Glomerular endothelial cell (primary cell): ENCODE measurements at regions not wholly inside any gene's neighbourhood (a gene's known extent, or its start where the extent isn't known, plus 50 kb on each side); places are given as distances from the start of the nearest gene placed in this dataset.

Experiments
- DNase-seq: peaks from one replicate; pipeline ENCODE4 v3.0.0-alpha.2; 2011; ENCODE audit warnings: low read depth, low spot score; ENCODE audit errors: extremely low read depth

- no peak for DNase-seq
These were observed 50.7 kb upstream of the TLR3 start for GRCh38 chr4:186018261-186018660.

DNA sequence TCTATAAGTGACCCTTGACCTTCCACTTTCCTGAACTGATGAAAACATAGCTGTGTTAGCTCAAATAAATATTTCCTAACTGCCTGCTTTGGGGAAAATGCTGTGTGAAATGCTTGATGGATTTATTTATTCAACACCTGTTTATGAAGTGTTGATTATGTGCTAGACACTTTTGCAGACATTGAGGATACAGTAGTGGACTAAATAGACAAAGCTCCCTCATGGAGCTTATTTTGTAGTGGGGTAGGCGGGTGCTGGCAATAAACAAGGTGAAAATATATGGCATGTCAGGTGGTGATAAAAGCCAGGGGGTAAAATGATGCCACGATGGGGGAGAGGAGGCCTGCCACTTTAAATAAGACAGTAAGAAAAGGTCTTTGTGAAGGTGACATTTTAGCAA, 50.2 kb upstream of the TLR3 start:
- no peak for DNase-seq
